GM12878 (cell line): ENCODE measurements at regions not wholly inside any gene's neighbourhood (a gene's known extent, or its start where the extent isn't known, plus 50 kb on each side); places are given as distances from the start of the nearest gene placed in this dataset.

Experiments
- ATAC-seq: fragments of 200-7000 bp; cut with Tn5 transposase; 3 replicates; pipeline ENCODE4 v1.9.1; 2020; ENCODE audit warnings: mild to moderate bottlenecking, moderate library complexity
- BruUV-seq: library from RNA; stranded (reverse); fragments of 400-500 nt; replicated peaks from 2 replicates; lab custom pipeline; 2021; lab: Mats Ljungman, UMichigan
- CTCF ChIA-PET: fragments of 300-600 bp; sonication (Branson Sonifier 250); formaldehyde crosslinking; extraction: SDS; loops from one replicate; lab custom pipeline; 2021; ENCODE audit warnings: inconsistent platforms; lab: Yijun Ruan, JAX
- POLR2A ChIA-PET: fragments of 350-600 bp; formaldehyde crosslinking; extraction: SDS; loops from one replicate; lab custom pipeline; 2021; ENCODE audit warnings: inconsistent platforms; lab: Charles Lee
- RAD21 ChIA-PET: fragments of 300-600 bp; sonication (Branson Sonifier 250); formaldehyde crosslinking; loops from one replicate; lab custom pipeline; 2023; ENCODE audit warnings: antibody characterized with exemption; ENCODE audit not compliant: unreplicated experiment; lab: Charles Lee
- SMC1A ChIA-PET: fragments of 300-600 bp; sonication (Branson Sonifier 250); formaldehyde crosslinking; loops from one replicate; lab custom pipeline; 2023; ENCODE audit not compliant: unreplicated experiment, uncharacterized antibody; lab: Charles Lee
- DNase-seq: peaks from one replicate; pipeline ENCODE4 v3.0.0-alpha.2; 2011; ENCODE audit warnings: low read depth, low spot score
- FAIRE-seq: peaks from 3 replicates; lab custom pipeline; 2011; peaks lifted over from hg19 to GRCh38; lab: Jason Lieb, UNC
- H2AFZ ChIP-seq: 2 replicates; pipeline ENCODE4 v1.6.0; 2011; ENCODE audit warnings: low read depth, low read length, control low read depth; ENCODE audit not compliant: control insufficient read depth
- H3K27ac ChIP-seq: 2 replicates; pipeline ENCODE4 v1.5.1; 2011; ENCODE audit warnings: control low read depth; ENCODE audit not compliant: control insufficient read depth, insufficient read depth
- H3K27me3 ChIP-seq, 2 experiments: replicated peaks in 1 of 2; 2 replicates each; pipeline versions ENCODE4 v1.6.0 to v1.6.1; 2011; ENCODE audit warnings: low read length in 1 of 2; ENCODE audit not compliant: control insufficient read depth in 2 of 2, insufficient read depth in 2 of 2
- H3K36me3 ChIP-seq, 2 experiments: 2 replicates each; pipeline ENCODE4 v1.5.1; 2011; ENCODE audit warnings: low read length in 1 of 2; ENCODE audit not compliant: control insufficient read depth in 2 of 2, insufficient read depth in 2 of 2
- H3K4me1 ChIP-seq: 2 replicates; pipeline ENCODE4 v1.6.1; 2011; ENCODE audit warnings: mild to moderate bottlenecking, low read length, moderate library complexity, mixed read lengths; ENCODE audit not compliant: control insufficient read depth, insufficient read depth
- H3K4me2 ChIP-seq: 2 replicates; pipeline ENCODE4 v1.6.0; 2011; ENCODE audit warnings: control low read depth; ENCODE audit not compliant: control insufficient read depth, insufficient read depth
- H3K4me3 ChIP-seq: fragments of 200-600 bp; sonication (generic); 2 replicates; pipeline ENCODE4 v1.5.1; 2016
- H3K79me2 ChIP-seq: 2 replicates; pipeline ENCODE4 v1.6.0; 2011; ENCODE audit warnings: low read length; ENCODE audit not compliant: control insufficient read depth, insufficient read depth
- H3K9ac ChIP-seq: 2 replicates; pipeline ENCODE4 v1.8.0; 2011; ENCODE audit warnings: low read length, control low read depth, mixed read lengths; ENCODE audit not compliant: control insufficient read depth, insufficient read depth
- H3K9me3 ChIP-seq: replicated peaks from 3 replicates; pipeline ENCODE4 v1.5.1; 2011; ENCODE audit warnings: mild to moderate bottlenecking, low read length; ENCODE audit not compliant: control insufficient read depth, insufficient read depth
- H4K20me1 ChIP-seq: 2 replicates; pipeline ENCODE4 v1.6.0; 2011; ENCODE audit not compliant: control insufficient read depth, insufficient read depth
- ATF7 ChIP-seq: fragments of 450-650 bp; IDR thresholded peaks from 2 replicates; pipeline ENCODE4 v1.6.1; 2016; ENCODE audit warnings: low read depth, mild to moderate bottlenecking
- BCL11A ChIP-seq: IDR thresholded peaks from 2 replicates; pipeline ENCODE4 v1.6.1; 2011; ENCODE audit warnings: low read depth, low read length
- BHLHE40 ChIP-seq, 2 experiments: fragments of 450-650 bp in 1 of 2; IDR thresholded peaks; 2 replicates each; pipeline ENCODE4 v1.6.1; 2011 to 2017; ENCODE audit warnings: low read depth in 2 of 2, borderline replicate concordance in 1 of 2, improper control_type of control experiment in 1 of 2, low read length in 1 of 2, mild to moderate bottlenecking in 1 of 2
- BMI1 ChIP-seq: fragments of 450-650 bp; IDR thresholded peaks from 2 replicates; pipeline ENCODE4 v1.6.1; 2016; ENCODE audit warnings: mild to moderate bottlenecking, moderate library complexity, borderline replicate concordance
- IRF3 ChIP-seq: fragments of 450-650 bp; IDR thresholded peaks from 2 replicates; pipeline ENCODE4 v1.6.1; 2014; ENCODE audit warnings: mild to moderate bottlenecking
- MEF2B ChIP-seq: fragments of 450-650 bp; IDR thresholded peaks from 2 replicates; pipeline ENCODE4 v1.6.1; 2018; ENCODE audit warnings: mild to moderate bottlenecking, moderate library complexity; ENCODE audit not compliant: partially characterized antibody, poor library complexity, severe bottlenecking
- PBX3 ChIP-seq: IDR thresholded peaks from 2 replicates; pipeline ENCODE4 v1.6.1; 2011; ENCODE audit warnings: mild to moderate bottlenecking, low read depth, low read length, moderate library complexity; ENCODE audit not compliant: insufficient replicate concordance
- PML ChIP-seq: IDR thresholded peaks from 2 replicates; pipeline ENCODE4 v1.6.1; 2012; ENCODE audit warnings: low read length, inconsistent platforms
- REST ChIP-seq: IDR thresholded peaks from 2 replicates; pipeline ENCODE4 v1.6.1; 2012; ENCODE audit warnings: mild to moderate bottlenecking, low read depth, low read length
- TCF3 ChIP-seq: IDR thresholded peaks from 2 replicates; pipeline ENCODE4 v1.6.1; 2012; ENCODE audit warnings: low read depth, mild to moderate bottlenecking, low read length, borderline replicate concordance; ENCODE audit not compliant: insufficient read depth
- ZBTB11 ChIP-seq: fragments of 450-650 bp; formaldehyde crosslinking; IDR thresholded peaks from 2 replicates; pipeline ENCODE4 v1.5.0; 2022; ENCODE audit warnings: mild to moderate bottlenecking, missing genetic modification characterization
- ZNF207 ChIP-seq: fragments of 450-650 bp; IDR thresholded peaks from 2 replicates; pipeline ENCODE4 v1.6.1; 2014; ENCODE audit warnings: antibody characterized with exemption, mild to moderate bottlenecking, borderline replicate concordance
- ZNF384 ChIP-seq: IDR thresholded peaks from 2 replicates; pipeline ENCODE4 v1.6.1; 2012; ENCODE audit warnings: low read depth, mild to moderate bottlenecking, low read length, improper control_type of control experiment, borderline replicate concordance
- ZZZ3 ChIP-seq: IDR thresholded peaks from 2 replicates; pipeline ENCODE4 v1.6.1; 2011; ENCODE audit warnings: low read depth; ENCODE audit not compliant: control insufficient read depth, insufficient read length
- WGBS: methylation state at CpG from one replicate; pipeline ENCODE4 v1.1.6; 2016; ENCODE audit warnings: low lambda C conversion rate; ENCODE audit not compliant: insufficient replicate concordance, insufficient coverage; ENCODE audit errors: missing lambda C conversion rate; 5-methylcytosine and 5-hydroxymethylcytosine counted together
- in situ Hi-C: fragments of 300-500 bp; cut with MboI; formaldehyde crosslinking; loops from 9 replicates; pipeline ENCODE4 v1.14.3; 2018; ENCODE audit warnings: mixed read lengths
- intact Hi-C: fragments of 100-400 bp; cut with micrococcal nuclease; formaldehyde crosslinking; loops from one replicate; pipeline ENCODE4 v1.14.2; 2022; ENCODE audit not compliant: unreplicated experiment

GRCh38 chr15:81890496-81890895 lies 155.3 kb downstream of the MEX3B start:
- 0% methylated on average over 1 of the region's 1 CpG for WGBS
- RAD21 ChIA-PET, result no interaction called here
- no peak for FAIRE-seq
- TF ChIP-seq TCF3, result no peak
- TF ChIP-seq ZZZ3, result no peak
- no peak for TF ChIP-seq MEF2B
- TF ChIP-seq ZBTB11 (CRISPR knock-in tag), result no peak
- no peak for TF ChIP-seq ATF7
- no peak for TF ChIP-seq PBX3
- TF ChIP-seq BHLHE40 (IDR thresholded peaks at IDR 0.05; ENCODE audit: borderline replicate concordance in 1 of 2, low read depth in 2 of 2, low read length in 1 of 2), result no peak
- no peak for TF ChIP-seq ZNF207
- TF ChIP-seq REST, result no peak
- TF ChIP-seq BCL11A, result no peak
- no peak for TF ChIP-seq IRF3
- no peak for TF ChIP-seq BMI1
- no peak for TF ChIP-seq ZNF384
- TF ChIP-seq PML, result no peak

More at GRCh38 chr15:81890496-81890895, 155.3 kb downstream of the MEX3B start:
- Histone ChIP-seq H3K9me3 (no peaks in the 10 kb centered on the region), H3K79me2 (no peaks in the 10 kb centered on the region), H3K36me3 (no peaks in the 10 kb centered on the region), H3K9ac (no peak overlapping the region), H4K20me1 (no peaks in the 10 kb centered on the region), H3K4me2 (no peak overlapping the region), H3K4me1 (no peaks in the 10 kb centered on the region), H3K4me3 (no peak overlapping the region), H3K27me3 (no peaks in the 10 kb centered on the region), H2AFZ (no peak overlapping the region), H3K27ac (no peak overlapping the region)
- no peak for ATAC-seq
- CTCF ChIA-PET, result no interaction called here
- no TSS peak for BruUV-seq
- POLR2A ChIA-PET, result no interaction called here
- SMC1A ChIA-PET, result no interaction called here
- intact Hi-C loops, result no loop called here
- in situ Hi-C loops, result no loop called here
- DNase-seq, result no peak
